HFF-Myc (cell line): ENCODE measurements at regions not wholly inside any gene's neighbourhood (a gene's known extent, or its start where the extent isn't known, plus 50 kb on each side); places are given as distances from the start of the nearest gene placed in this dataset.

ENCODE experiments used
- DNase-seq: peaks from one replicate; pipeline ENCODE4 v3.0.0-alpha.2; 2011; ENCODE audit warnings: low read depth; ENCODE audit errors: extremely low read depth
- H3K4me3 ChIP-seq: replicated peaks from 2 replicates; pipeline ENCODE4 v1.5.1; 2011; ENCODE audit warnings: low read depth, mild to moderate bottlenecking, control low read depth, low read length
- CTCF ChIP-seq: IDR thresholded peaks from 2 replicates; pipeline ENCODE4 v1.5.1; 2012; ENCODE audit warnings: mild to moderate bottlenecking, low read depth, low read length, control low read depth; ENCODE audit errors: missing control alignments

GRCh38 chr5:93297116-93297515 is 283.9 kb downstream of the NR2F1-AS1 start:
- no peak for TF ChIP-seq CTCF
- no peak overlapping the region for H3K4me3 ChIP-seq
- DNase-seq, result no peak

GRCh38 chr5:93296338-93296737 is 284.7 kb downstream of the NR2F1-AS1 start:
- DNase-seq, result no peak
- no peak overlapping the region for H3K4me3 ChIP-seq
- TF ChIP-seq CTCF, result no peak

DNA sequence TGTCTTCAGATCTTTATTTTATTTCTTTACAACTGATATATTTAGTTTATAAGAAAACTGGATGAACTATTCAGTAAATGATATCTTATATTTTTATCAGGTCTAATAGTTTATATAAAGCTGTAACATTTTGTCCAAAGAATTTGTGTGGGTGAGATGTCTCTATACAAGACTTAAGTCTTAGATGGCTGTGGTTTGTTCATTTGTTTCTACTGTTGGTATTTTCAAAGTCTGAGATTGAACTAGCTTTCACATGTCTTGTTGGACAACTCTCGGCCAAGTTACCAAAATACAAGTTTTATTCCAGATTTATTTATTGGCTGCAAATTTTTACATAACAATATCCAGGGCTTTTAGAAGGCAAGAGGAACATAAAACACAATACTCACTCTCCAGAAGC is 286.0 kb downstream of the NR2F1-AS1 start:
- no peak overlapping the region for H3K4me3 ChIP-seq
- DNase-seq, result no peak
- TF ChIP-seq CTCF, result no peak

DNA sequence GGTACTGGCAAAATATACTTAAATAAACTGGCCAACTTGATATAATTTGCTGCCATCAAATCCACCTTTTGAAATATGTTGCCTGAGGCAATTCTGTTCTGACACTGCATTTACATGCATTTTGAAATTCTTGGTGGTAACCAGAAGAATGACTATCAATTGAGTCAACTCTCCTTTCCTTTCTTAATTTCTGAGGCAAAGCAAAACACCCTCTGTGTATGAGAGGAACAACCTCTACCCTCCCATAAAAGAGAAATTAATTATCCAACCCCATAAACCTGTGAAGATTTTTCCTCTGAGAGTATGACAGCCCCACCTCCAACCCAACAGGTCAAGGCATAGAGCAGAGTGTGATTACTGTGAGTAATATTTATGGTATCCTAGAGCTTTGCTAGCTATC is 286.8 kb downstream of the NR2F1-AS1 start:
- DNase-seq, result no peak
- H3K4me3 ChIP-seq, result no peak overlapping the region
- no peak for TF ChIP-seq CTCF

- no peak for DNase-seq
- H3K4me3 ChIP-seq, result no peak overlapping the region
- no peak for TF ChIP-seq CTCF
These were observed 291.1 kb downstream of the NR2F1-AS1 start for GRCh38 chr5:93289942-93290341.

GRCh38 chr5:93285461-93285860 is 295.6 kb downstream of the NR2F1-AS1 start:
- DNase-seq, result no peak
- TF ChIP-seq CTCF, result no peak

DNA sequence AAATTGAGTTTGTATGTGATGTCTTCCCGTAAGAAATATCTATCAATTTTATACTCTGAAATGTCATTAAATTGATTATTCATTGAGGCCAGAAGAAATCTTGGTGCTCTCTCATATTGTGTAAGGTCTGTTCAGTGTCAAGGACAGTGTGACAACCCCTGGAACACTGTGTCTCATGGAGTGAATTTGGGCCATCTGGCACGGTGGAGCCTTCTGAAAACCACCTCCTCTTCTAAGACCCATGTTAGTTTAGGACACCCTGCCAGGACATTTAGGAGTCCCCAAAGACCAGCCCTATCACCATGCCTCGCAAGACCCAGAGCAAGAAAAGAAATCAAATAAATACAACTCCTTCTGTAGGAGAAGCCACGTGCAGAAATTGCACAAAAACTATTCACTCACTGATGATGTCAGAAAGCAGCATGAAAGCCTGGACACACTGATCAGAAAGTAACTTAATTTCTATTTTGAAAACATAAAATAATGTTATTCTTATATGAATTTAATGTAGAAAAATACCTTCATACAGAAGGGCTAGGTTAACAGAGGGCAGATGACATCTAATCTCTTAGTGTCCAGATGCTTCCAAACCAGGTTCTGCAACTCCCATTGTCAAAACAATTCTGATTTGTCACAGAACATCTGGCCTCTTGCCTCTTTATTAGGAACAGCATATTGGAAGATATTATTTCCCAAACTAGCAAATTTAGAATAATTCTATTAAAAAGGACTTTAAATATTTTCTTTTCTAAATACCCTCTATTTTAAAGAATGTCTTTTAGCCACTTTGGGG is 298.8 kb downstream of the NR2F1-AS1 start:
- no peak overlapping the region for H3K4me3 ChIP-seq
- TF ChIP-seq CTCF, result no peak
- no peak for DNase-seq

More at GRCh38 chr5:93285461-93285860, 295.6 kb downstream of the NR2F1-AS1 start:
- H3K4me3 ChIP-seq, result no peak overlapping the region
